Endodermal cell (in vitro differentiated cells): ENCODE measurements at regions not wholly inside any gene's neighbourhood (a gene's known extent, or its start where the extent isn't known, plus 50 kb on each side); places are given as distances from the start of the nearest gene placed in this dataset.

Source experiments
- DNase-seq: peaks from one replicate; pipeline ENCODE4 v3.0.0-alpha.2; 2017
- H3K27ac ChIP-seq: 2 replicates; pipeline ENCODE4 v1.5.1; 2013; ENCODE audit warnings: mild to moderate bottlenecking, low read depth, low read length, moderate library complexity
- H3K27me3 ChIP-seq: 2 replicates; pipeline ENCODE4 v1.6.1; 2013; ENCODE audit warnings: mild to moderate bottlenecking, low read length, moderate library complexity; ENCODE audit not compliant: insufficient read depth, control insufficient read depth, poor library complexity, severe bottlenecking
- H3K36me3 ChIP-seq: 2 replicates; pipeline ENCODE4 v1.7.0; 2013; ENCODE audit warnings: mild to moderate bottlenecking, low read length, moderate library complexity; ENCODE audit not compliant: control insufficient read depth, insufficient read depth
- H3K4me1 ChIP-seq: one replicate; pipeline ENCODE4 v1.7.0; 2013; ENCODE audit warnings: low read length; ENCODE audit not compliant: control insufficient read depth, insufficient read depth
- H3K4me3 ChIP-seq: 2 replicates; pipeline ENCODE4 v1.5.1; 2013; ENCODE audit warnings: mild to moderate bottlenecking, low read length, moderate library complexity
- H3K9ac ChIP-seq: 2 replicates; pipeline ENCODE4 v1.6.1; 2013; ENCODE audit warnings: mild to moderate bottlenecking, low read length, moderate library complexity; ENCODE audit not compliant: poor library complexity, severe bottlenecking; ENCODE audit errors: extremely low read depth
- H3K9me3 ChIP-seq: 2 replicates; pipeline ENCODE4 v1.6.1; 2013; ENCODE audit warnings: mild to moderate bottlenecking, low read length, moderate library complexity; ENCODE audit not compliant: control insufficient read depth
- H3K27ac Mint-ChIP-seq: 2 replicates; pipeline ENCODE4 v1.8.0; 2020; ENCODE audit warnings: mixed read lengths
- H3K27me3 Mint-ChIP-seq: 2 replicates; pipeline ENCODE4 v1.8.0; 2021; ENCODE audit warnings: mild to moderate bottlenecking, mixed read lengths; ENCODE audit not compliant: insufficient read depth
- H3K36me3 Mint-ChIP-seq: 2 replicates; pipeline ENCODE4 v1.8.0; 2020; ENCODE audit warnings: low read depth, mixed read lengths
- H3K4me1 Mint-ChIP-seq: 2 replicates; pipeline ENCODE4 v1.8.0; 2020; ENCODE audit warnings: mixed read lengths
- H3K4me3 Mint-ChIP-seq: 2 replicates; pipeline ENCODE4 v1.8.0; 2020; ENCODE audit warnings: mild to moderate bottlenecking, moderate library complexity, mixed read lengths
- H3K9me3 Mint-ChIP-seq: 2 replicates; pipeline ENCODE4 v1.8.0; 2020; ENCODE audit warnings: mild to moderate bottlenecking, mixed read lengths
- WGBS, 2 experiments: methylation state at CpG; one replicate each; pipeline versions ENCODE4 v1.1.5 to v1.1.7; 2013; ENCODE audit warnings: missing lambda C conversion rate in 2 of 2, mixed read lengths in 1 of 2; ENCODE audit not compliant: insufficient coverage in 1 of 2, insufficient read length in 1 of 2; 5-methylcytosine and 5-hydroxymethylcytosine counted together
- TF ChIP-seq, protein P1 (sequence below): fragments of 200-600 bp; sonication (generic); conservative IDR thresholded peaks from 2 replicates; pipeline ENCODE4 v1.5.0; 2021; ENCODE audit warnings: antibody characterized with exemption, mild to moderate bottlenecking

DNA sequence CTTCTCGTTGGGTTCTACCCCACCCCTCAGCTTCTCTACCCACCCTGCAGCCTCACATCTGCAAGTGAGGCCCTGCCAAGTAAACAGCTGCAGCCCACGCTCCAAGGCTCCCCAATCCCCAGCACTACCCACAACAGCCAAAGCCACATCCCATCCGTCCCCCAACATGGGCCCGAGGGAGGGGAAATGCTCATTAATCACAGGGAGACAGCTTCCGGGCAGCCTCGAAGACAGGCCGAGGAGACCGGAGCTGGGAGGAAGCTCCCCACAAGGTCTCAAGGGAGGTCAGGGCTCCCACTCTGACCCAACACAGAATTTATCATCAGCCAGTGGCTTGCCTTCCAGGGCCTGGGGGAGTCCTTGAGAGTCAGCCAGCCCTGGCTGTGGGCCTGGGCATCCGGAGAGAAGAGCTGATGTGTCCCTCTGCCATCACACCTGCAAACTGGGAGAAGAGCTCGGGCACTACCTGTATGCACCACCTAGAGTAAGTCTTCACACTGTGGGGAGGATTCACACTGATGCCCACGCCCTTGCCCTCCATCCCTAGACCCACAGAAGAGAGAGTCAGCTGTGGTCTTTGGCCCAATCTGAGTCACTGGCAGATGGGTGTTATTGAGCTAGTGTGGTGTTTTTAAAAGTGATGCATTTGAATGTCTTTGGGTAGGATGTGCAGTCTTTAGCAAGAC is 115.5 kb upstream of the ZMIZ1 start:
- Histone ChIP-seq H3K9me3 (no peaks in the 10 kb centered on the region), H3K4me3 (no peak overlapping the region), H3K36me3 (no peaks in the 10 kb centered on the region), H3K4me1 (peaks cover 2% of the 10 kb centered on the region), H3K27me3 (no peaks in the 10 kb centered on the region), H3K27ac (no peak overlapping the region), H3K9ac (no peak overlapping the region)
- Mint-ChIP-seq H3K9me3 (no peaks in the 10 kb centered on the region), H3K27ac (no peak overlapping the region), H3K27me3 (peaks cover 4% of the 10 kb centered on the region), H3K4me3 (no peak overlapping the region), H3K4me1 (peaks cover 7% of the 10 kb centered on the region), H3K36me3 (no peaks in the 10 kb centered on the region)
- 94 to 95% methylated on average over 3 to 11 of the region's 11 CpGs for WGBS, 2 experiments
- TF ChIP-seq, protein P1, sequence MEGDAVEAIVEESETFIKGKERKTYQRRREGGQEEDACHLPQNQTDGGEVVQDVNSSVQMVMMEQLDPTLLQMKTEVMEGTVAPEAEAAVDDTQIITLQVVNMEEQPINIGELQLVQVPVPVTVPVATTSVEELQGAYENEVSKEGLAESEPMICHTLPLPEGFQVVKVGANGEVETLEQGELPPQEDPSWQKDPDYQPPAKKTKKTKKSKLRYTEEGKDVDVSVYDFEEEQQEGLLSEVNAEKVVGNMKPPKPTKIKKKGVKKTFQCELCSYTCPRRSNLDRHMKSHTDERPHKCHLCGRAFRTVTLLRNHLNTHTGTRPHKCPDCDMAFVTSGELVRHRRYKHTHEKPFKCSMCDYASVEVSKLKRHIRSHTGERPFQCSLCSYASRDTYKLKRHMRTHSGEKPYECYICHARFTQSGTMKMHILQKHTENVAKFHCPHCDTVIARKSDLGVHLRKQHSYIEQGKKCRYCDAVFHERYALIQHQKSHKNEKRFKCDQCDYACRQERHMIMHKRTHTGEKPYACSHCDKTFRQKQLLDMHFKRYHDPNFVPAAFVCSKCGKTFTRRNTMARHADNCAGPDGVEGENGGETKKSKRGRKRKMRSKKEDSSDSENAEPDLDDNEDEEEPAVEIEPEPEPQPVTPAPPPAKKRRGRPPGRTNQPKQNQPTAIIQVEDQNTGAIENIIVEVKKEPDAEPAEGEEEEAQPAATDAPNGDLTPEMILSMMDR: no peak
- DNase-seq: no peak

DNA sequence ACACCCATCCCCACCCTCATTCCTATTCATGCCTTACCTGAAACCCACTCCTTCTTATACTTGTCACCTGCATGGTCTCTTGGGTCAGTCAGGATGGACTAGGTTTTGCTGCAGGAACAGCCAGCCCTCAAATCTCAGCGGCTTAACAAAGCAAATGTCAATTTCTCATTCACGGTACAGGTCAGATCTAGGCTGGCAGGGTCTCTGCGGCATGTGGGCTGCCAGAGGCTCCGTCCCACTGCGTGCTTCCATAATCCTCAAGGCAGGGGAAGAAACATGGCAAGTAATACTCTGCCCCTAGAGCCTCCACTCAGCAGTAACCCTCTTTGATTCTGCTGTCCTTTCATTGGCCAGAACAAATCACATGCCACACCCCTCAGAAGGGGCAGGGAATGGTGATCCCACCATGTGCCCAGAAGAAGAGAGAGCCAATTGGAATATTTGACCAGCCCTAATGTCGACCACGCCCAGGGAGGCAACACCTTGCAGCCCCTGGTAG is 114.9 kb upstream of the ZMIZ1 start:
- no peak overlapping the region for H3K4me3 Mint-ChIP-seq
- peaks cover 4% of the 10 kb centered on the region for H3K27me3 Mint-ChIP-seq
- H3K9me3 Mint-ChIP-seq: no peaks in the 10 kb centered on the region
- H3K4me1 Mint-ChIP-seq: peaks cover 7% of the 10 kb centered on the region
- no peak for DNase-seq
- H3K9ac ChIP-seq: no peak overlapping the region
- peaks cover 2% of the 10 kb centered on the region for H3K4me1 ChIP-seq
- H3K27ac ChIP-seq: no peak overlapping the region
- no peaks in the 10 kb centered on the region for H3K36me3 ChIP-seq
- 93 to 95% methylated on average over 5 to 7 of the region's 7 CpGs for WGBS, 2 experiments
- H3K27ac Mint-ChIP-seq: no peak overlapping the region
- no peaks in the 10 kb centered on the region for H3K27me3 ChIP-seq
- no peaks in the 10 kb centered on the region for H3K9me3 ChIP-seq
- no peaks in the 10 kb centered on the region for H3K36me3 Mint-ChIP-seq
- TF ChIP-seq, protein P1: no peak
- H3K4me3 ChIP-seq: no peak overlapping the region

DNA sequence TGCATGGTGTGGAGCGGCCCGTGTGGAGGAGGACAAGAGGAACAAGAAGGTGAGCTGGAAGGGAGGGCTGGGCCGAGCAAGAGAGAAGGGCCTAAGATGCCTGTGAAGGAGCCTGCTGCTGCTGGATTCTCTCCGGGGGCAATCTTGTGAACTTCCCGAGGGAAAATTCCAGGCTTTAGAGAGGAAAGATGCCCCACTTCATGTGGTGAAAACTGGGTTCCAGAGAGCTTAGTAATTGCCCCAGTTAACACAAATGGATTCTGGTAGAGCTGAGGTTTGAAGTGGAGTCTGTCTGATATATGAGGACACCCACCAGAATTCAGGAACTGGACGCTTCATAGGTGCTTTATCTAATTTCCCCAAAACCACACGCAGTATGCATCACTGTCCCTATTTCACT is 114.1 kb upstream of the ZMIZ1 start:
- no peak for DNase-seq
- no peak overlapping the region for H3K9ac ChIP-seq
- no peaks in the 10 kb centered on the region for H3K9me3 Mint-ChIP-seq

More for the DNA sequence above, 114.1 kb upstream of the ZMIZ1 start:
- no peak overlapping the region for H3K4me3 Mint-ChIP-seq
- H3K36me3 ChIP-seq: no peaks in the 10 kb centered on the region
- no peaks in the 10 kb centered on the region for H3K9me3 ChIP-seq
- H3K27ac Mint-ChIP-seq: no peak overlapping the region
- TF ChIP-seq, protein P1: no peak
- peaks cover 7% of the 10 kb centered on the region for H3K4me1 Mint-ChIP-seq
- H3K27me3 Mint-ChIP-seq: peaks cover 4% of the 10 kb centered on the region
- H3K4me1 ChIP-seq: peaks cover 2% of the 10 kb centered on the region
- no peaks in the 10 kb centered on the region for H3K27me3 ChIP-seq
- H3K36me3 Mint-ChIP-seq: no peaks in the 10 kb centered on the region
- H3K4me3 ChIP-seq: no peak overlapping the region
- WGBS, 2 experiments: 92 to 98% methylated on average over 6 to 7 of the region's 7 CpGs
- no peak overlapping the region for H3K27ac ChIP-seq
